Ovary (tissue), 7 donors: ENCODE measurements at regions not wholly inside any gene's neighbourhood (a gene's known extent, or its start where the extent isn't known, plus 50 kb on each side); places are given as distances from the start of the nearest gene placed in this dataset.

ENCODE experiments used
- DNase-seq, 5 donors: peaks; one replicate each; pipeline ENCODE4 v3.0.0-alpha.2; 2019 to 2020
- H3K27ac ChIP-seq, 2 donors: fragments of 200-600 bp; one replicate each; pipeline versions ENCODE4 v1.5.1 to v1.8.0; 2019 to 2022
- H3K27me3 ChIP-seq: fragments of 200-600 bp; one replicate; pipeline ENCODE4 v1.8.0; 2022
- H3K36me3 ChIP-seq: fragments of 200-600 bp; sonication (generic); one replicate; pipeline ENCODE4 v1.5.1; 2019
- H3K4me1 ChIP-seq: one replicate; pipeline ENCODE4 v1.8.1; 2013; ENCODE audit warnings: mild to moderate bottlenecking, moderate library complexity; ENCODE audit not compliant: insufficient read depth
- H3K4me3 ChIP-seq: fragments of 200-600 bp; sonication (generic); one replicate; pipeline ENCODE4 v1.5.1; 2017
- H3K9me3 ChIP-seq, 2 donors: fragments of 200-600 bp in 1 of 2; sonication (generic) in 1 of 2; one replicate each; pipeline versions ENCODE4 v1.5.1 to v1.8.1; 2013 to 2019; ENCODE audit warnings: mild to moderate bottlenecking in 1 of 2, moderate library complexity in 1 of 2
- CTCF ChIP-seq, 3 donors: fragments of 450-650 bp in 2 of 3; fragments of 200-600 bp in 1 of 3; IDR thresholded peaks; one replicate each; pipeline versions ENCODE4 v1.5.1 to v1.8.0; 2016 to 2022; ENCODE audit warnings: antibody characterized with exemption in 3 of 3, mild to moderate bottlenecking in 1 of 3
- EP300 ChIP-seq: sonication (generic); formaldehyde crosslinking; IDR thresholded peaks from one replicate; pipeline ENCODE4 v1.6.1; 2017; ENCODE audit warnings: antibody characterized with exemption
- POLR2A ChIP-seq: fragments of 450-650 bp; IDR thresholded peaks from one replicate; pipeline ENCODE4 v1.6.1; 2017; ENCODE audit warnings: antibody characterized with exemption, mild to moderate bottlenecking, moderate library complexity
- WGBS, 3 donors: extraction: QIAGEN DNeasy Blood & Tissue Kit in 1 of 3; methylation state at CpG; one replicate each; pipeline versions ENCODE4 v1.1.5 to v1.1.7; 2013 to 2017; 5-methylcytosine and 5-hydroxymethylcytosine counted together
- intact Hi-C, 4 donors: fragments of 100-400 bp; cut with DNase I; formaldehyde crosslinking; loops; one replicate each; pipeline versions ENCODE4 v1.11.0 to v1.15.1; 2022 to 2023
- donor health status: DM: no; HTN: no; CAD: no; lungs with moderate emphysema.
- donor health status: DM: no; HTN: no; CAD: no.
- donor health status: Bipolar disorder and iron deficiency.
- donor health status: DM: no; HTN: no; CAD: no.
- donor health status: DM: yes; HTN: yes; CAD: no.

GRCh38 chrX:16023790-16024734 lies 99.3 kb upstream of the GRPR start:
- 58 to 74% (median 63%) methylated on average over 9 of the region's 9 CpGs for WGBS, 3 donors
- Histone ChIP-seq H3K27me3 (no peaks in the 10 kb centered on the region), H3K9me3 (no peaks in the 10 kb centered on the region), H3K36me3 (no peaks in the 10 kb centered on the region), H3K27ac (no peak overlapping the region), H3K4me1 (no peaks in the 10 kb centered on the region), H3K4me3 (no peak overlapping the region)
- intact Hi-C loops, result no loop called here
- TF ChIP-seq EP300 (no peak), CTCF (IDR thresholded peaks at IDR 0.05) (no peak), POLR2A (no peak)
- DNase-seq, result no peak

GRCh38 chrX:16022580-16023200 lies 100.7 kb upstream of the GRPR start:
- Histone ChIP-seq H3K36me3 (no peaks in the 10 kb centered on the region), H3K4me3 (no peak overlapping the region), H3K4me1 (no peaks in the 10 kb centered on the region), H3K27me3 (no peaks in the 10 kb centered on the region), H3K27ac (no peak overlapping the region), H3K9me3 (no peaks in the 10 kb centered on the region)
- no peak for DNase-seq
- WGBS, 3 donors, result 69 to 76% (median 74%) methylated on average over 1 of the region's 1 CpG
- TF ChIP-seq POLR2A (no peak), EP300 (no peak), CTCF (IDR thresholded peaks at IDR 0.05) (no peak)
- intact Hi-C loops, result no loop called here

- H3K36me3 ChIP-seq, result no peaks in the 10 kb centered on the region
- H3K9me3 ChIP-seq, result no peaks in the 10 kb centered on the region
- intact Hi-C loops, result no loop called here
- no peak for TF ChIP-seq POLR2A
- TF ChIP-seq EP300, result no peak
- TF ChIP-seq CTCF (IDR thresholded peaks at IDR 0.05), result no peak
- no peak overlapping the region for H3K27ac ChIP-seq
- H3K4me1 ChIP-seq, result no peaks in the 10 kb centered on the region
- no peak overlapping the region for H3K4me3 ChIP-seq
- no peak for DNase-seq
- no peaks in the 10 kb centered on the region for H3K27me3 ChIP-seq
Measured at GRCh38 chrX:16018291-16018690, 105.1 kb upstream of the GRPR start.

- Histone ChIP-seq H3K9me3 (no peaks in the 10 kb centered on the region), H3K27ac (no peak overlapping the region), H3K27me3 (no peaks in the 10 kb centered on the region), H3K4me3 (no peak overlapping the region), H3K36me3 (no peaks in the 10 kb centered on the region), H3K4me1 (no peaks in the 10 kb centered on the region)
- no peak for DNase-seq
- intact Hi-C loops, result no loop called here
- no peak for TF ChIP-seq POLR2A
- no peak for TF ChIP-seq CTCF (IDR thresholded peaks at IDR 0.05)
- no peak for TF ChIP-seq EP300
Measured at GRCh38 chrX:16014171-16014570, 109.2 kb upstream of the GRPR start.
